Epithelial cell of esophagus (primary cell): ENCODE measurements at regions not wholly inside any gene's neighbourhood (a gene's known extent, or its start where the extent isn't known, plus 50 kb on each side); places are given as distances from the start of the nearest gene placed in this dataset.

Source experiments
- DNase-seq: peaks from one replicate; pipeline ENCODE4 v3.0.0; 2010; ENCODE audit warnings: low read depth
- H3K4me3 ChIP-seq: 2 replicates; pipeline ENCODE4 v1.5.1; 2011; ENCODE audit warnings: mild to moderate bottlenecking, low read length, control low read depth
- CTCF ChIP-seq: IDR thresholded peaks from 2 replicates; pipeline ENCODE4 v1.5.1; 2011; ENCODE audit warnings: low read depth, mild to moderate bottlenecking, low read length, control low read depth, inconsistent platforms; ENCODE audit not compliant: insufficient read depth; ENCODE audit errors: missing control alignments

DNA sequence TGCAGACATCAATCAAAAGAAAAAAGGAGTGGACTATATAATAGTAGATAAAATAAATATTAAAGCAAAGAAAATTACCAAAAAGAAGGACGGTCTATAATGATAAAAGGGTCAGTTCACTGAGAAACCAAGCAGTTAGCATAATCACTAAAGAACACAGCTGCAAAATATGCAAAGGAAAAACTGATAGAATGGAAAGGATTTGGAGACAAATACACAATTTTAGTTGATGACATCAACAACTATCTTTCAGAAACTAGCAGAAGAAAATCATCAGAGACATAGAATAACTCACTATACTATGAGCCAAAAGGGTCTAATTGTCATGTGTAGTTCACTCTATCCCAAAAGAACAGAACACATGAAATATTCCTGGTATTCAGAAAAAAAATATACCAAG, 316.4 kb upstream of the IGFBP3 start:
- no peak for TF ChIP-seq CTCF
- no peak for DNase-seq
- no peak overlapping the region for H3K4me3 ChIP-seq

DNA sequence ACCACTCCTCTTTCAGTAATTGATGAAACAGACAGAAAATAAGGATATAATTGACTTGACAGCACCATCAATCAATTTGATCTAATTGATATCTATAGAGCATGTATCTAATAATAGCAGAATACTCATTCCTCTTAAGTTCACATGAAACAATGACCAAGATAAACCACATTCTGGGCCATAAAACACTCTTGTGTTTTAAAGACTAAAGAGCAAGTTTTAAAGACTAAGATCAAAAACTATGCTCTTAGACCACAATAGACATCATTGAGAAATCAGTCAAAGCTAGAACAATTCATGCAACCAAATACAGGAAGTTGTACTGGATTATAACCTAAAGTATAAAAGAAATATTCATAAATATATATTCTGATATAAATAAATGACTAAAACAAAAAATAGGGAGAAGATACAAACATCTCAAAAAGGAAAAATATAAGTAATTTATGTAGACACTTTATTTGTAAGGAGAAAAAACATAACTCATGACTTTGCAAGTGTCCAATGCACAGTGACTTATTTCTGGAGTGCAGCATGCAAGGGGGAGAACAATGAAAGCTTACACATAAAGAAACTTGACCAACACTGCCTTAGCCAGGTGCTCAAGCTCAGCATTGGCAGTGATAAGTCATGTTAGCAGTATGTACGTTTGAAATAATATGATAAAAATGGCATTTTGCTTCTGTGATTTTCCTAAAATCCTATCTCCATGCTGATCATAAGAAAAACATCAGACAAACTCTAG, 312.7 kb upstream of the IGFBP3 start:
- TF ChIP-seq CTCF, result no peak
- no peak for DNase-seq
- H3K4me3 ChIP-seq, result no peak overlapping the region

DNA sequence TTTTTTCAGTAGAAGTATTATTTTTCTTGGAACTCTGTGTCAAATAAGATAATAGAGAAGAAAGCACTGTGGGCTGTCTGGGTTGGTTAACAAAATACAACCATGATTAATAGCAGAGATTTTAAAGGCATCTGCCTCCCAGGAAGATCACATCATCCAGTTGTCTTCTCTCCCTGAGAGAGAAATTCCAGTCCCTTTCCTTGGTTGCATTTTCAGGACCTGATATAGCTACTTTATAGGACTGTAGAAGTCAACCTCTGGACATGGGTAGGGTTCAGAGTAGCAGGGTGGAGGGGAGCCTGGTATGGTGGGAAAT, 309.9 kb upstream of the IGFBP3 start:
- no peak overlapping the region for H3K4me3 ChIP-seq
- TF ChIP-seq CTCF, result no peak
- no peak for DNase-seq

DNA sequence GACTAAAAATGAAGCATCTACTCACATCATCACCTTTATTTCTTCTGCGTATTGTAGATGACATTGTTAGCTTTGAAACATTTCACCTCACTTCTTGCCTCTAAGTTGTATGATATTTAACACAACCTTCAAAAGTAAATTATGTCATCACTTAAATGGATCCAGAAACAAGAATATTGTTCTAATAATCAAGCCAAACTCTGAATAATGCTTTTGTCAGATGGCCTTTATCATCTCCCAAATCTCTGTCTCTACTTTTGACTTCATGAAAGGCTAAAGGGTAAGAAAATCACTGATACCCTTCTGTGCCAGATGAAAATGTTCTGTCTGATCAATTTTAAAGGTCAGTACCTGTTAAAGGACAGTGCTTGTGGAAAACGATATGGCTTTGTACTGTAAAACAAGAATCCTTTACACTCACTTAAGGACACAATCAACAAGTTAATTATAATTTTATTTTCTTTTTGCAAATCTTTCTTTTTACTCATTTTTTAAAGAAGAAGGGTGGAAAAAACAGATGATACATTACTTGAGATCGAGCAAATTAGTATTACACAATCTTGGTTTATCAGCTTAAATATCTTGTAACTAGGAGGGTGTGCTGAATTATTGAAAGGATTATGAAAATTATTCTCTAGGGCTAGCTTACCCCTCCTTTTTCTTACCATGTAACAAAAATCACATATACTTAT, 309.4 kb upstream of the IGFBP3 start:
- no peak for DNase-seq
- TF ChIP-seq CTCF, result no peak
- no peak overlapping the region for H3K4me3 ChIP-seq

DNA sequence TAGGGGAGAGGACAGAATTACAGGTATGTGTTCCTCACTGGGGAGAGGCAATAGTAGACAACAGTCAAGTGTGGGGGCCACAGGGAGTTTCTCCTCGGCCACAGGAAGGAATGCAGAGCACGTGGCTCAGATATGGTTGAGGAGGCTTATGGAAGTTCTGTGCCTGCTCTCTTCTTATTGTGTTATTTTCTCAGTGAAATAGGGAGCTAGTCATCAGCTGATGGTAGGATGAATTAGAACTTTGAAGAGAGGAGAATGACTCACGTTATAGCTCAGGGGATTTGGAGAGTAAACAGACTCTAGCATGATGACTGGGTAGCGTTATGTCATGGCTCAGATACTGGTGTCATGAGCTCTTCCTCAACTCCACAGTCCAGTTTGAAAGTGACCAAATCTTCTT, 308.3 kb upstream of the IGFBP3 start:
- TF ChIP-seq CTCF, result no peak
- DNase-seq, result peak; percentile 96
- no peak overlapping the region for H3K4me3 ChIP-seq

DNA sequence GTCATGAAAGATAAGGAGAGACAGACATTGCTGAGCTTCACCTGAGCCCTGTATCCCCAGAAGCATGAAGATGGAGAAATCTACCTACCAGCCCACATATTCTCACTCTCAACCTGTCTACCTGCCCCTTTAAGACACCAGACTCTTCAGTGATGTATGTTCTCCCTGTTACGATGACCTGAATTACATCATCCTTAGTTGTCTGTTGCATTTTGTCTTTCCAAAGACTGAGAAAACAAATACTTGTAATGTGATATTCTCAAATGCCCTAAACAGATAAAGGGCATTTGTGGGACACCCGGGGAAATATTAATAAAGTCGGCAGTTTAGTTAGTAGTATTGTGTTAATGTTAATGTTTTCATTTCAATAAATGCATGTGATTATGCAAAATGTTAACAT, 305.8 kb upstream of the IGFBP3 start:
- H3K4me3 ChIP-seq, result no peak overlapping the region
- TF ChIP-seq CTCF, result no peak
- no peak for DNase-seq

GRCh38 chr7:46224363-46224762, 303.3 kb upstream of the IGFBP3 start:
- no peak overlapping the region for H3K4me3 ChIP-seq
- DNase-seq, result no peak
- no peak for TF ChIP-seq CTCF
